Kidney (tissue), 13 donors: ENCODE measurements at regions not wholly inside any gene's neighbourhood (a gene's known extent, or its start where the extent isn't known, plus 50 kb on each side); places are given as distances from the start of the nearest gene placed in this dataset.
"Not testable (repeated sequence)": the region's sequence is repeated elsewhere in the genome, so short reads cannot be mapped to it uniquely, and the experiment has no call there.

Experiments
- DNase-seq, 5 donors: peaks; one replicate each; pipeline ENCODE4 v3.0.0-alpha.2; 2013 to 2020
- FAIRE-seq: peaks from 2 replicates; lab custom pipeline; 2012; peaks lifted over from hg19 to GRCh38; lab: Jason Lieb, UNC
- H3K27ac ChIP-seq, 2 donors: one replicate each; pipeline ENCODE4 v1.7.0; 2013; ENCODE audit warnings: low read depth in 2 of 2, low read length in 2 of 2, inconsistent platforms in 1 of 2
- H3K27me3 ChIP-seq: one replicate; pipeline ENCODE4 v1.7.1; 2013; ENCODE audit warnings: low read length, inconsistent platforms; ENCODE audit not compliant: control insufficient read depth, insufficient read depth
- H3K36me3 ChIP-seq, 3 donors: one replicate each; pipeline versions ENCODE4 v1.7.0 to v1.7.1; 2013; ENCODE audit warnings: low read length in 3 of 3, control low read depth in 1 of 3, inconsistent platforms in 1 of 3; ENCODE audit not compliant: insufficient read depth in 3 of 3, control insufficient read depth in 2 of 3
- H3K4me1 ChIP-seq, 3 donors: one replicate each; pipeline versions ENCODE4 v1.7.0 to v1.7.1; 2013; ENCODE audit warnings: low read length in 3 of 3, inconsistent platforms in 1 of 3, low read depth in 1 of 3; ENCODE audit not compliant: control insufficient read depth in 2 of 3, insufficient read depth in 2 of 3
- H3K4me3 ChIP-seq, 3 donors: one replicate each; pipeline versions ENCODE4 v1.7.0 to v1.8.1; 2013; ENCODE audit warnings: low read length in 3 of 3, control low read depth in 1 of 3, inconsistent platforms in 1 of 3
- H3K9ac ChIP-seq, 3 donors: one replicate each; pipeline versions ENCODE4 v1.7.0 to v1.7.1; 2013; ENCODE audit warnings: low read length in 3 of 3, control low read depth in 1 of 3, inconsistent platforms in 1 of 3
- H3K9me3 ChIP-seq, 3 donors: one replicate each; pipeline versions ENCODE4 v1.7.0 to v1.7.1; 2013; ENCODE audit warnings: low read length in 3 of 3, control low read depth in 1 of 3, inconsistent platforms in 1 of 3; ENCODE audit not compliant: control insufficient read depth in 2 of 3, insufficient read depth in 1 of 3
- intact Hi-C: fragments of 100-400 bp; cut with DNase I; formaldehyde crosslinking; loops from one replicate; pipeline ENCODE4 v1.11.1; 2022
- TF ChIP-seq, protein P1 (sequence below): IDR thresholded peaks from 3 replicates; pipeline ENCODE4 v1.5.1; 2012; ENCODE audit warnings: mild to moderate bottlenecking, moderate library complexity, borderline replicate concordance; ENCODE audit not compliant: insufficient read depth; ENCODE audit errors: extremely low read depth
- donor health status: control.
- donor health status: control.
- donor health status: control.
- donor health status: control.
- donor health status: control.
- donor health status: DM: yes; HTN: yes; CAD: no.
- donor health status: Normal renal cell carcinoma (clear cell type).

GRCh38 chr12:131620946-131621681 is 89.8 kb upstream of the SFSWAP start:
- H3K4me1 ChIP-seq = no peaks in the 10 kb centered on the region
- no peak overlapping the region for H3K27ac ChIP-seq
- intact Hi-C loops = no loop called here
- no peak overlapping the region for H3K4me3 ChIP-seq
- TF ChIP-seq, protein P1, sequence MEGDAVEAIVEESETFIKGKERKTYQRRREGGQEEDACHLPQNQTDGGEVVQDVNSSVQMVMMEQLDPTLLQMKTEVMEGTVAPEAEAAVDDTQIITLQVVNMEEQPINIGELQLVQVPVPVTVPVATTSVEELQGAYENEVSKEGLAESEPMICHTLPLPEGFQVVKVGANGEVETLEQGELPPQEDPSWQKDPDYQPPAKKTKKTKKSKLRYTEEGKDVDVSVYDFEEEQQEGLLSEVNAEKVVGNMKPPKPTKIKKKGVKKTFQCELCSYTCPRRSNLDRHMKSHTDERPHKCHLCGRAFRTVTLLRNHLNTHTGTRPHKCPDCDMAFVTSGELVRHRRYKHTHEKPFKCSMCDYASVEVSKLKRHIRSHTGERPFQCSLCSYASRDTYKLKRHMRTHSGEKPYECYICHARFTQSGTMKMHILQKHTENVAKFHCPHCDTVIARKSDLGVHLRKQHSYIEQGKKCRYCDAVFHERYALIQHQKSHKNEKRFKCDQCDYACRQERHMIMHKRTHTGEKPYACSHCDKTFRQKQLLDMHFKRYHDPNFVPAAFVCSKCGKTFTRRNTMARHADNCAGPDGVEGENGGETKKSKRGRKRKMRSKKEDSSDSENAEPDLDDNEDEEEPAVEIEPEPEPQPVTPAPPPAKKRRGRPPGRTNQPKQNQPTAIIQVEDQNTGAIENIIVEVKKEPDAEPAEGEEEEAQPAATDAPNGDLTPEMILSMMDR = no peak
- peak in 1 of 5 donors; percentile 58 for DNase-seq
- no peak for FAIRE-seq
- H3K9me3 ChIP-seq = no peaks in the 10 kb centered on the region
- H3K36me3 ChIP-seq = no peaks in the 10 kb centered on the region
- H3K9ac ChIP-seq = no peak overlapping the region
- H3K27me3 ChIP-seq = no peaks in the 10 kb centered on the region

GRCh38 chr12:131621701-131622421 is 89.0 kb upstream of the SFSWAP start:
- intact Hi-C loops = loop anchor here (2.0 kb wide), 1 partner anchor 275 kb away; no protein-coding TSS in a partner anchor
- Histone ChIP-seq H3K27ac (no peak overlapping the region), H3K4me1 (no peaks in the 10 kb centered on the region), H3K36me3 (no peaks in the 10 kb centered on the region), H3K9me3 (no peaks in the 10 kb centered on the region), H3K4me3 (no peak overlapping the region), H3K9ac (no peak overlapping the region), H3K27me3 (no peaks in the 10 kb centered on the region)
- DNase-seq (peak in 3 of 5 donors; percentile 17 to 66 (median 57)), FAIRE-seq (no peak)
- TF ChIP-seq, protein P1 = no peak

- no peak overlapping the region for H3K27ac ChIP-seq
- H3K36me3 ChIP-seq = no peaks in the 10 kb centered on the region
- intact Hi-C loops = loop anchor here (2.0 kb wide), 1 partner anchor 276 kb away; no protein-coding TSS in a partner anchor
- no peaks in the 10 kb centered on the region for H3K9me3 ChIP-seq
- TF ChIP-seq, protein P1 = no peak
- H3K4me3 ChIP-seq = no peak overlapping the region
- no peak overlapping the region for H3K9ac ChIP-seq
- no peaks in the 10 kb centered on the region for H3K27me3 ChIP-seq
- H3K4me1 ChIP-seq = no peaks in the 10 kb centered on the region
- DNase-seq = peak in 1 of 5 donors; percentile 43
- FAIRE-seq = no peak
These were observed 88.4 kb upstream of the SFSWAP start for GRCh38 chr12:131622422-131622955.

DNA sequence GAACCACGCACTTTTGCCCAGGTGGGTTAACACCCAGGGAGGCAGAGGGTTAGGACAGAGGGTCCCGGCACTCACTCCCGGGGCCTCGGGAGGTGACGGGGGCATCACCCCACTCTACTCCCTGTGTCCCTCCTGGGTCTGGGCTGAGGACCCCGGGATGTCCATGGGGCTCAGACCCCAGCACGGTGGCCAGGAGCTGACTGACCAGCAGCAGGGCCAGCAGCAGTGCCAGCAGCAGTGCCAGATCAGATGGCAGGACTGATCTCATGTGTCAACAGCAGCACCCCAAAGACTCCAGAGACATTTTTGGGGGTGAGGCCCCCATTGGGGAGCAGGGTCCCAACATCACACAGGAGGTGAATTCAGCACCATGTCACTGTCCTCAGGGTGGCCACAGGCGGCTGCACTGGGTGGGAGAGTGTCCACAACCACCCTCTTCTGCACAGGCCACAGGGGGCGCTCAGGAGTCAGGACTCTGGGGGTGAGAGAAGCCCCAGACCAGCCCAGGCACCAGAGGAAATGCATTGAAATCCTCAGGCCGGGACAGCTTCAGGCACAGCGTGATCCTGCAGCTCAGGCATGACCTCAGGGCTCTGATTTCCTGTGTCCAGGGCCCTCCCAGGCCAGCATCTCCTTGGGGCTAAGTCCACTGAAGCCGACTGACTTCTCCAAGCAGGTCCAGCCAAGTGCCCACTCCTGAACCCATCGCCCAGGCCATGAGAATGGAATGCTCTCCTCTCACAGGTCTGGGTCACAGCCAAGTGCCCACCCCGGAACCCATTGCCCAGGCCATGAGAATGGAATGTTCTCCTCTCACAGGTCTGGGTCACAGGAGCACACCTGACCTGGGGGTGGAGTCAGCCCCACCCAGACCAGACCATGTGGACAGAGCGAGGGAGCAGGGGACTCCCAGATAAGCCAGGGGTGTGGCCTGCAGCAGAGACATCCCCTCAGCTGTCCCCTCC is 87.2 kb upstream of the SFSWAP start:
- H3K4me1 ChIP-seq, H3K36me3 ChIP-seq, H3K9ac ChIP-seq, H3K27ac ChIP-seq, H3K4me3 ChIP-seq, FAIRE-seq, H3K27me3 ChIP-seq, H3K9me3 ChIP-seq: not testable (repeated sequence)
- intact Hi-C loops = loop anchor here (2.0 kb wide), 1 partner anchor 277 kb away; no protein-coding TSS in a partner anchor
- DNase-seq = peak in 1 of 5 donors; percentile 37

GRCh38 chr12:131624369-131624739 is 86.5 kb upstream of the SFSWAP start:
- H3K36me3 ChIP-seq, intact Hi-C loops: not testable (repeated sequence)
- peak in 1 of 5 donors; percentile 71 for DNase-seq

More at GRCh38 chr12:131624369-131624739, 86.5 kb upstream of the SFSWAP start:
- not testable (repeated sequence) for H3K9ac ChIP-seq, H3K27ac ChIP-seq, H3K4me1 ChIP-seq, H3K27me3 ChIP-seq, FAIRE-seq, H3K9me3 ChIP-seq, H3K4me3 ChIP-seq
